ENCODE measurements at regions not wholly inside any gene's neighbourhood (a gene's known extent, or its start where the extent isn't known, plus 50 kb on each side); places are given as distances from the start of the nearest gene placed in this dataset.

- H3K27ac ChIP-seq (ENCODE audit: low read depth, low read length), result no peak overlapping the region
- no peaks in the 10 kb centered on the region for H3K79me2 ChIP-seq (ENCODE audit: insufficient read depth, low read length)
- DNase-seq (ENCODE audit: low read depth, low spot score) (no peak), ATAC-seq (no peak)
- H3K36me3 ChIP-seq (ENCODE audit: control insufficient read depth in 1 of 2, insufficient read depth in 2 of 2, low read length in 2 of 2), result no peaks in the 10 kb centered on the region
- POLR2A ChIA-PET, result no interaction called here
- H3K9ac ChIP-seq (ENCODE audit: low read length), result no peak overlapping the region
- no peak overlapping the region for H2AFZ ChIP-seq (ENCODE audit: low read depth, low read length, poor library complexity, severe bottlenecking)
- RAD21 ChIA-PET (ENCODE audit: low non-redundant PET in 1 of 2, low total read pairs in 2 of 2, uncharacterized antibody in 2 of 2, unreplicated experiment in 2 of 2), result no interaction called here
- no peak overlapping the region for H3K4me2 ChIP-seq (ENCODE audit: low read length)
- no peaks in the 10 kb centered on the region for H3K4me1 ChIP-seq (ENCODE audit: control insufficient read depth in 1 of 2, insufficient read depth in 2 of 2, low read length in 2 of 2)
- no peaks in the 10 kb centered on the region for H4K20me1 ChIP-seq (ENCODE audit: insufficient read depth)
- no peaks in the 10 kb centered on the region for H3K9me2 ChIP-seq (ENCODE audit: insufficient read depth)
- no peaks in the 10 kb centered on the region; a peak in 1 of 4 replicates for H3K9me3 ChIP-seq (ENCODE audit: control insufficient read depth in 1 of 2, insufficient read depth in 1 of 2, low read depth in 1 of 2, low read length in 2 of 2)
- TF ChIP-seq SP1 (IDR thresholded peaks at IDR 0.05; ENCODE audit: low read depth), result no peak
- no peak for TF ChIP-seq EGR1 (IDR thresholded peaks at IDR 0.05; ENCODE audit: low read depth)
- no peak for TF ChIP-seq CBX3 (IDR thresholded peaks at IDR 0.05; ENCODE audit: low read depth)
- TF ChIP-seq, protein P1, sequence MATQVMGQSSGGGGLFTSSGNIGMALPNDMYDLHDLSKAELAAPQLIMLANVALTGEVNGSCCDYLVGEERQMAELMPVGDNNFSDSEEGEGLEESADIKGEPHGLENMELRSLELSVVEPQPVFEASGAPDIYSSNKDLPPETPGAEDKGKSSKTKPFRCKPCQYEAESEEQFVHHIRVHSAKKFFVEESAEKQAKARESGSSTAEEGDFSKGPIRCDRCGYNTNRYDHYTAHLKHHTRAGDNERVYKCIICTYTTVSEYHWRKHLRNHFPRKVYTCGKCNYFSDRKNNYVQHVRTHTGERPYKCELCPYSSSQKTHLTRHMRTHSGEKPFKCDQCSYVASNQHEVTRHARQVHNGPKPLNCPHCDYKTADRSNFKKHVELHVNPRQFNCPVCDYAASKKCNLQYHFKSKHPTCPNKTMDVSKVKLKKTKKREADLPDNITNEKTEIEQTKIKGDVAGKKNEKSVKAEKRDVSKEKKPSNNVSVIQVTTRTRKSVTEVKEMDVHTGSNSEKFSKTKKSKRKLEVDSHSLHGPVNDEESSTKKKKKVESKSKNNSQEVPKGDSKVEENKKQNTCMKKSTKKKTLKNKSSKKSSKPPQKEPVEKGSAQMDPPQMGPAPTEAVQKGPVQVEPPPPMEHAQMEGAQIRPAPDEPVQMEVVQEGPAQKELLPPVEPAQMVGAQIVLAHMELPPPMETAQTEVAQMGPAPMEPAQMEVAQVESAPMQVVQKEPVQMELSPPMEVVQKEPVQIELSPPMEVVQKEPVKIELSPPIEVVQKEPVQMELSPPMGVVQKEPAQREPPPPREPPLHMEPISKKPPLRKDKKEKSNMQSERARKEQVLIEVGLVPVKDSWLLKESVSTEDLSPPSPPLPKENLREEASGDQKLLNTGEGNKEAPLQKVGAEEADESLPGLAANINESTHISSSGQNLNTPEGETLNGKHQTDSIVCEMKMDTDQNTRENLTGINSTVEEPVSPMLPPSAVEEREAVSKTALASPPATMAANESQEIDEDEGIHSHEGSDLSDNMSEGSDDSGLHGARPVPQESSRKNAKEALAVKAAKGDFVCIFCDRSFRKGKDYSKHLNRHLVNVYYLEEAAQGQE (IDR thresholded peaks at IDR 0.05; ENCODE audit: low read depth), result no peak
- TF ChIP-seq ZFX (IDR thresholded peaks at IDR 0.05), result no peak
- TF ChIP-seq ATF3 (IDR thresholded peaks at IDR 0.05), result no peak
- TF ChIP-seq ZBTB33 (IDR thresholded peaks at IDR 0.05; ENCODE audit: extremely low read depth, insufficient replicate concordance, low read length), result no peak
- TF ChIP-seq CTCF (IDR thresholded peaks at IDR 0.05 in 2 of 3, conservative IDR thresholded peaks at IDR 0.05 in 1 of 3; ENCODE audit: borderline replicate concordance in 1 of 3, insufficient read depth in 1 of 3, low read depth in 2 of 3, low read length in 2 of 3), result no peak
- CTCF ChIA-PET, result no interaction called here
- H3K27me3 ChIP-seq (ENCODE audit: insufficient read depth, low read length), result no peaks in the 10 kb centered on the region
- intact Hi-C loops (cut with micrococcal nuclease), result no loop called here
- BruUV-seq (replicated peaks), result no TSS peak
- no peak overlapping the region for H3K4me3 ChIP-seq (replicated peaks in 1 of 2; ENCODE audit: low read depth in 1 of 2, low read length in 2 of 2)
Observed at GRCh38 chr1:57839067-57839466, 415.2 kb upstream of the DAB1 start.
